GM18502 (cell line): ENCODE measurements at regions not wholly inside any gene's neighbourhood (a gene's known extent, or its start where the extent isn't known, plus 50 kb on each side); places are given as distances from the start of the nearest gene placed in this dataset.

Experiments
- ATAC-seq: cut with Tn5 transposase; IDR thresholded peaks from one replicate; pipeline ENCODE4 v1.9.1; 2021; ENCODE audit warnings: mild to moderate bottlenecking; ENCODE audit not compliant: unreplicated experiment, poor library complexity

DNA sequence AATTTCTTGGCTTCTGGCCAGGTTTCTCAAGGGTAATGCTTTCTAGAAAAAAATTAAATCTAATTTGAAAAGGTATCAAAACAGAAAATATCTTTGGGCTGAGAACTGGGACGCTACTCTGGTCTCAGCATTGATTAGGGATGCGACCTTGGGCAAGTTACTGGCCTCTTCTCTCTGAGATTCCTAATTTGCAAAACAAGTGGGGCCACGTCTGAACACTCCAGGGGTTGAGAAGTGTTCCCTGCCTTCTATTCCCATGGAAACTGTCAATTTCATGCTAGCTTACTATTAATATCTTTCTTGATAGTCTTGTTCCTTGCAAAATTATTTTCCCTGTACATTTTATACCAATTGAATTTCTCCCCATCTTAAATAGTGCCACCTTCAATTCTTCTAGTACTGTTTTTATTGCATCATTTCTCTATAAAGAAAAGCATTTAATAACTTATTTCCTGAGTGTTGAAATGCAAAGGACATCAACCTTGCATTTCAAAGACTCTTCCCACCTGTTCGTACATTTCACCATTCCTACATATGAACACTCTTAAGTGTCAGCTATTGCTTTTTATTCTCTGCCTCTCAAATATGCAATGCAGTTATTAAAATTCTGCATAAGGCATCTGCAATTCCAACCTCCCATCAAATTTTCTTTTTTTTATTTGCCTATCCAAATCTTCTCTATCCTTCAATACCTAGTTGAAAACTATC lies 118.3 kb upstream of the DSEL start:
- ATAC-seq, result no peak

DNA sequence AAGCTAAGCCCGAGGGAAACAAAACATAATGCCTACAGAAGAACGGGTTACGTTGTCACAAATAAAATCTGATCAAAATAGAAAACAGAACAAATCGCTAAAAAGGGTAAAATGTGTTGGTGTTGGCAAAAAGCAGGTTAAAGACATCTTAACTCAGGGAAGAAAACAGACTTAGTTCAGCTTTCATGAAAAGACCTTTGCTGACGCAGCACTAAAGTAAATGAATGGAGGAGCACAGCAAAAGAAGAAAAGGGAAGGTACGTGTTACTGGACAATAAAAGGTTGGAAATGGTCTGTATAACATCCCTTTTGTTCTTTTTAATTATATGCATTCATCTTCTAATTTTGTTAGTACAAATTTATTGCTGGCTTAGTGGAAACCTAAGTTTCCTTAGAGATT lies 117.4 kb upstream of the DSEL start:
- ATAC-seq, result no peak

DNA sequence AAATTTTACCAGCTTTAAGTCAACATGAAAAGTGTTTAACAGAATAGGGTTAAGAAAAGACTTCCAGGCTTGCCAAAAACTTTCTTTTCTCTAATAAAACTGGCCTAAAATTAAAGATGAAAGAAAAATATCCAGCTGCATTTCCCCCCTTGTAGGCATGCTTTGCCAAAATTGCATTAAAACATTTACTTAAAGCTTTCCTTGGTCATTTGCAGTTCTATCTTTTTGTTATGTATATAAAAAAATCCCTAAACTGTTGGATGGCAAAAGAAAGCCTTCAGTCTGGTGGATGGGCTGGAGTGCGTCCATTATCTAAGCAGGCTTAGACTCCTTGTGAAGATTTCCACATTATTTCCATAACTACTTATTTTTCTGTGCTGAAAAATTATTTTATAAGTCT lies 105.4 kb upstream of the DSEL start:
- no peak for ATAC-seq

DNA sequence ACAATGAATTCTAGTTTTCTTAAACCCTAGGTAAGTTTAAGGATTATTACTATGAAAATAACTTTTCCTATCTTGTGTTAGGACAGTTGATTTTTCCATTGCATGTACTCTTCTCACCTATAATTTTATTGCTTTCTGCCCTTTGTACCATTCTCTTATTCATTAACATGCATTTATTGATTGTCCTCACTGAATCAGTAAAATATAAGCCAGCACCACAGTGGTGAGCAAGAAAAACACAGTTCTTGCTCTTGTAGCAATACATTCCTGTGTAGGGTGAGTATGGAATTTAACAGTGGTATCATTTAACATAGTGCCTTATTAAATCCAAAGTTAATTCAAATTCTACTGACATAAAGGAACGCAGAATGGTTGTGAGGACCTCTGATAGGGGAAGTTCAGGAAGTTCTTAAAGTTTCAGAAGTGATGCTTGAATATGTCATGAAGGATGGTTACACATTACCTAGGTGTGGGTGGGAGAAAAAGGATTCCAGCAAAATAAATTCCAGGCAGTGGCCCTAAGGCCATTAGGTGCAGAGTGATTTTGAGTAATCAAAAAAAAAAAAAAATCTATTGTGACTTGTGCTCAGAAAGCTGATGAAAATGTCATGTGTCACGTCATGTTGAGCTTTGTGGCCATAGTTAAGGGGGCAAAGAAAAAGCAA lies 104.7 kb upstream of the DSEL start:
- no peak for ATAC-seq

- ATAC-seq, result no peak
These were observed 101.5 kb upstream of the DSEL start for GRCh38 chr18:67618061-67618460.

- ATAC-seq, result no peak
These were observed 99.4 kb upstream of the DSEL start for GRCh38 chr18:67615876-67616275.

DNA sequence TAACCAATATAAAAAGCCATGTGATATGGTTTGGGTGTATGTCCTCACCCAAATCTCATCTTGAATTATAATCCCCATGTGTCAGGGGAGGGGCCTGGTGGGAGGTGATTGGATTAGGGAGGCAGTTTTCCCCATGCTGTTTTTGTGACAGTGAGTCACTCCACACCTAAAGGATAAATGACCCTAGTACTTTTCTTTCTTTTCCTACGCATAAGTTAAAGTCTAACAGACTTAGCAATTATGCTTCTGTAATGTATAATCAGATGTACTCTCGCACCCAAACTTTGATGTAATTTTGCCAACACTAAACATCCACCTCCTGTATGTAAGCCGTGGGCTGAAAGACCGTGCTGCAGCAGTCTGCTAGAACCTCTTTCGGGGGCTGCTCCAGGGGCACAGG lies 97.2 kb upstream of the DSEL start:
- ATAC-seq, result no peak

DNA sequence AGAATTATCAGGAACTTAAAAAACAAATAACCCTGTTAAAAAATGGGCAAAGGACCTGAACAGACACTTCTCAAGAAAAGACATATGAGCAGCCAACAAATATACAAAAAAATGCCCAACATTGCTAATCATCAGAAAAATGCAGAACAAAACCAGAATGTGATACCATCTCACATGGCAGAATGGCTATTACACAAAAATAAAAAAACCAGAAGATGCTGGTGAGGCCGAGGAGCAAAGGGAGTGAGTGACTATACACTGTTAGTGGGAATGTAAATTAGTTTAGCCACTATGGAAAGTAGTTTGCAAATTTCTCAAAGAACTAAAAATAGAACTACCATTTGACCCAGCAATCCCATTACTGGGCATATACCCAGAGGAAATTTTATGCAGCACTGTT lies 95.8 kb upstream of the DSEL start:
- no peak for ATAC-seq

- no peak for ATAC-seq
These were observed 92.2 kb upstream of the DSEL start for GRCh38 chr18:67608615-67609273.

DNA sequence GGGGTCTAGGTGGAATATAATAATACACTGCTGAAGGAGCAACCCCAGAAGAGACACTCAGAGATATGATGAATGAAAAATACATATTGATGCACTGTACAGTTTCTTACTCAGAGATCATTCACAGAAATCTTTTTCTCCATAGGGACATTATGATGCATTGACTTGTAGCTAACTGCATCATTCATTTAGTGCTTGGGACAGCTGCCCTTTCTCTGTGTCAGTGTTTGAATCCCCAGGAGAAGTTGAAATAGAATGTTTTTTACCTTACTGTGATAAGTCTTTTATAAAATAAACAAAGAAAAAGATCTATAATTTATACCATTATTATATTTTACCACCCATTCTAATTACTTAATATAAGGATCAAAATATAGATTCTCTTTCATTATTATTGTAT lies 91.7 kb upstream of the DSEL start:
- no peak for ATAC-seq

- ATAC-seq, result no peak
These were observed 84.0 kb upstream of the DSEL start for GRCh38 chr18:67600181-67601180.

DNA sequence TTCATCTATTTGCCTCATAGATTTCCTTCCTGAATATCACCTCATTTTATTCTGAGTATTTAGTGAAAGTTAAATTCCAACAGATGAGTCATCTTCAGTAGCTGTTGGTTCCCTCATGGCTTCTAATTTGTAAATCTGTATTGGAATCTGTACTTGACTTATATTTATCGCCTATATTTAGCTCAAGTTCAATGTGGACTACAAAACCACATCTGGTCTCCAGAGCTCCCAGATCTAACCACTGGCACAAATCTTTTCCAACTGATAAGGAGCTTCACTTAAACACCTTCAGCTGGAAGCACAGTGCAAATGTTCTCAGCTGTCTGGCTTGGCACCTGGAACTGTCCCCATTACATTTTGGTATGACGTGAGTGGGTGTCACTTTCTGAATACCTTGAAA lies 82.8 kb upstream of the DSEL start:
- no peak for ATAC-seq

DNA sequence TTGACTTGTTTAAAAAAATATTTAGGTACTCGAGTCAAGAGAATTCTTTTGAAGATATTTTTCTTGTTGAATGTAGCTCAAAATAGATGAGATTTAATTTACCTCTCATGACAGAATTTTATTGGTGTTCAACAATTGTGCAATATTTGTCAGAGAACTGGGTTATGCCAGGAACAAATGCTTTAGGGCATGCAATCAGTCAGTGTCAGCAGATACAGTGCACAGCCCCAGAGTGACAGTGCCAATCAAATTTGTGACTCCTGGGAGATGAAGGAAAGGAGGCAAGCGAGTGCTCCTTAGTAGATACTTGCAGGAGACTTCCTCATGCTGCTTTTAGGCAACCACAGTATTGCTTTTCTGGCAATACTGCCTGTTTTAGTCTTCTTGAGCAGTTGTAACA lies 81.2 kb upstream of the DSEL start:
- ATAC-seq, result no peak

GRCh38 chr18:67596003-67596402 lies 79.5 kb upstream of the DSEL start:
- no peak for ATAC-seq

DNA sequence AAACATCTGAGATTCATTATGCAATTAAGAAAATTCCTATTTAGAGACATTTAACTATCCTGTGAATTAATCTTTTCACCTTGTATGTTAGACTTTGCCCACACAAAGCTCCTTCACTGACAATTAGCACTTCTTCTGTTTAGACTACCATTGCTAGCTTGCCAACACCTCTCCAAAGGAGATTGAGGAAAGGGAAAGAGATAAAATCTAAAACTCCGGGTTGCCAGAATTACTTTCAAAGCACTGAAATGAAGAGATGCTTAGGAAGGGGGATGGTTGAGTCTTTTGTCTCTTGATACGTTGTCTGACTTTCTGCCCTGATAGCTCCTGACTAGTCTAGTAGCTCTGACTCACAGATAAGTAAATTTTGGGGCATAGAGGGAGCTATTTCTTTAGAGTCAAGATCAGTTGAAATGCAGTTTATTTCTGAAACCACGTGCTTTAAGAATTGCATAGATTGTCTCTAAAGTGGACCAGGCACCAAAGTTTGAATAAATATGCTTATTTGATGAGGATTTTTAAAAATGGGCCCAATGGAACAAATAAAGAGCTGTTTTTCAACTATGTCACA lies 74.1 kb upstream of the DSEL start:
- ATAC-seq, result no peak

DNA sequence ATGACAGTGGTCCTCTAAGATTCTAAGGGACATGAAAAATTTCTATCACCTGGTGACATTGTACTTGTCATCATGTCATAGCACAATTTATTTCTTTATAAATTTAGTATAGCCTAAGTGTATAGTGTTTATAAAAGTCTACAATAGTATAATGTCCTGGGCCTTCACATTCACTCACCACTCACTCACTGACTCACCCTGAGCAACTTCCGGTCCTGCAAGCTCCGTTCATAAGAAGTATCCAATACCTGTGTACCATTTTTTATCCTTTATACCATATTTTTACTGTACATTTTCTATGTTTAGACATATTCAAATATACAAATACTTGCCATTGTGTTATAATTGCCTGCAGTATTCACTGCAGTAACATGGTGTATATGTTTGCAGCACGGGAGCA lies 72.8 kb upstream of the DSEL start:
- no peak for ATAC-seq

DNA sequence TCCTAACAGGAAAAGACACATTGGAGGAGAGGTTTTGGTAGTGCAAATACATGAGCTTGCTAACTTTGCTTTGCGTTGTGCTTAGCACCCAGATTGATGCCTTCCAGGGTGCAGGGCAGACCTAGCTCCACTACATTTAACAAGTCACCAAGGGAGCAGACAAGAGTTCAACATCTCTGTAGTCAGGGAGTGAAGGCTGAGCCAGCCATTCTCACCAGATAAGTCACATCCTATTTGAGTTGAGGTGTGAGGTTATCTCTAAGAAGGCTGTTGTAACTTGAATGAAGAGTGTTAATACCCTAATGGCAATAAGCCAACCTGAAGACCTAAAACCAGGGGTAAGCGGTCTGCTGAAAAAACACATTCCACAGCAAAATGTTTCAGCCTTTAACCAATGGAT lies 69.6 kb upstream of the DSEL start:
- ATAC-seq, result no peak

DNA sequence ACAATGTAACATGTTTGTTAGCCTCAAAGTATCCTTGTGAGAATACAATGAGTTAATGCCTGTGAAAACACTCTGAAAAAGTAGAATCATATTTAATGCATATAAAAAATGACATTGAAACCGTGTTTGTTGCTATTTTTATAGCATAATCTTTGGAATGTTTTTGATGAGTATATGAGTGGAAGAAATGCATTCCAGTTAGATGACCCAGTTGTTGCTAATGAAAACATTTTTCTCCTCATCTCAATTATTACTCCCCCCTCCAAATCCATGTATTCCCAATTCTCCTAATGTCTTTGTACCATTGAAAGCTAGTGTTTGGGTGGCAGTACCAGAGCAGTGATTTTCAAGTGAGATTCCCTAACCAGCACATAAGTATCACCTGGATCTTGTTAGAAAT lies 67.1 kb upstream of the DSEL start:
- no peak for ATAC-seq

GRCh38 chr18:67582488-67582887 lies 66.0 kb upstream of the DSEL start:
- ATAC-seq, result no peak

DNA sequence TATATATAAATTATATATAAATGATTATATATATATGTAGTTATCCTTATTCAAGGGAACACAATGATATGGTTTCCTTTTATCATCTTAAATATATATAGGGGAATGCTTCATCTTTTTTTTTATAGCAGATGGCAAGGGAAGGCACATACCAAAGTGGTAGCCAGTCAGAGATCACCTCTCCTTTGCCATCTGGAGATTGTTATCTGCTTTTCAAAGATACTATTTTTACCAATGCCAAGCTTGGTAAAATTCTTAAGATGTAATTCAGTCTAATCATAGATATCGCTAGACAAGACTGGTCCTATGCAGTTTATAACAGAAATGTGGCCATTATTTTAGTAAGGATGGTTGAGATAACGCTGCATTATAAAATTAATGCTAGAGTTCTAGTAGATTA lies 64.7 kb upstream of the DSEL start:
- ATAC-seq, result no peak
